OCI-LY7 (cell line): ENCODE measurements at regions not wholly inside any gene's neighbourhood (a gene's known extent, or its start where the extent isn't known, plus 50 kb on each side); places are given as distances from the start of the nearest gene placed in this dataset.

Experiments
- BruUV-seq: library from RNA; stranded (reverse); fragments of 400-500 nt; replicated peaks from 2 replicates; lab custom pipeline; 2021; lab: Mats Ljungman, UMichigan
- CTCF ChIA-PET: fragments of 300-600 bp; sonication (Branson Sonifier 250); formaldehyde crosslinking; loops from one replicate; lab custom pipeline; 2022; ENCODE audit warnings: antibody characterized with exemption; ENCODE audit not compliant: unreplicated experiment; lab: Charles Lee
- POLR2A ChIA-PET: fragments of 300-600 bp; sonication (Branson Sonifier 250); formaldehyde crosslinking; loops from one replicate; lab custom pipeline; 2022; ENCODE audit warnings: antibody characterized with exemption; lab: Charles Lee
- DNase-seq: peaks from one replicate; pipeline ENCODE4 v3.0.0-alpha.2; 2015; ENCODE audit warnings: low spot score
- H2AFZ ChIP-seq: fragments of 200-600 bp; sonication (generic), shearing (Covaris generic); 2 replicates; pipeline ENCODE4 v1.6.1; 2014; ENCODE audit warnings: mild to moderate bottlenecking, antibody characterized with exemption, low read length, moderate library complexity
- H3K27ac ChIP-seq: fragments of 200-600 bp; sonication (generic); 2 replicates; pipeline ENCODE4 v1.5.1; 2014; ENCODE audit warnings: mixed run types, low read depth, mild to moderate bottlenecking, moderate library complexity, low read length, inconsistent platforms; ENCODE audit not compliant: poor library complexity, severe bottlenecking
- H3K36me3 ChIP-seq: fragments of 200-600 bp; sonication (generic); 2 replicates; pipeline ENCODE4 v1.6.1; 2014; ENCODE audit warnings: mild to moderate bottlenecking, antibody characterized with exemption, low read length, moderate library complexity, mixed read lengths; ENCODE audit not compliant: insufficient read depth
- H3K4me1 ChIP-seq: fragments of 200-600 bp; sonication (generic); 2 replicates; pipeline ENCODE4 v1.5.1; 2014; ENCODE audit warnings: mild to moderate bottlenecking, low read length; ENCODE audit not compliant: insufficient read depth, poor library complexity, severe bottlenecking
- H3K4me2 ChIP-seq: fragments of 200-600 bp; sonication (generic); 2 replicates; pipeline ENCODE4 v1.6.1; 2014; ENCODE audit warnings: mild to moderate bottlenecking, low read length
- H3K4me3 ChIP-seq: fragments of 200-600 bp; sonication (generic); 2 replicates; pipeline ENCODE4 v1.5.1; 2014; ENCODE audit warnings: mild to moderate bottlenecking, low read depth, low read length; ENCODE audit not compliant: poor library complexity, severe bottlenecking
- H3K79me2 ChIP-seq: fragments of 200-600 bp; sonication (generic); 2 replicates; pipeline ENCODE4 v1.6.1; 2016; ENCODE audit warnings: low read depth, mild to moderate bottlenecking, low read length, moderate library complexity, mixed read lengths; ENCODE audit not compliant: insufficient read depth
- H3K9me2 ChIP-seq: fragments of 200-600 bp; sonication (generic); 2 replicates; pipeline ENCODE4 v1.6.1; 2016; ENCODE audit warnings: mild to moderate bottlenecking, low read length, mixed read lengths; ENCODE audit not compliant: insufficient read depth
- H3K9me3 ChIP-seq: fragments of 200-600 bp; sonication (generic); 2 replicates; pipeline ENCODE4 v1.6.1; 2014; ENCODE audit warnings: mild to moderate bottlenecking, mixed run types, low read length, mixed read lengths
- H4K20me1 ChIP-seq: fragments of 200-600 bp; sonication (generic); 2 replicates; pipeline ENCODE4 v1.6.1; 2014; ENCODE audit warnings: mild to moderate bottlenecking, antibody characterized with exemption, low read length, moderate library complexity, mixed read lengths; ENCODE audit not compliant: insufficient read depth
- EZH2phosphoT487 ChIP-seq: fragments of 200-600 bp; sonication (generic); IDR thresholded peaks from 2 replicates; pipeline ENCODE4 v1.6.1; 2018; ENCODE audit warnings: low read depth, borderline replicate concordance, mild to moderate bottlenecking, mixed run types, antibody characterized with exemption, low read length, moderate library complexity, mixed read lengths
- intact Hi-C: fragments of 100-400 bp; cut with micrococcal nuclease; formaldehyde crosslinking; loops from one replicate; pipeline ENCODE4 v1.10.0; 2022; ENCODE audit not compliant: unreplicated experiment
- TF ChIP-seq, protein P1 (sequence below): fragments of 200-600 bp; sonication (generic); conservative IDR thresholded peaks from 2 replicates; pipeline ENCODE4 v1.5.1; 2014; ENCODE audit warnings: mild to moderate bottlenecking, antibody characterized with exemption, low read length, moderate library complexity, mixed read lengths

DNA sequence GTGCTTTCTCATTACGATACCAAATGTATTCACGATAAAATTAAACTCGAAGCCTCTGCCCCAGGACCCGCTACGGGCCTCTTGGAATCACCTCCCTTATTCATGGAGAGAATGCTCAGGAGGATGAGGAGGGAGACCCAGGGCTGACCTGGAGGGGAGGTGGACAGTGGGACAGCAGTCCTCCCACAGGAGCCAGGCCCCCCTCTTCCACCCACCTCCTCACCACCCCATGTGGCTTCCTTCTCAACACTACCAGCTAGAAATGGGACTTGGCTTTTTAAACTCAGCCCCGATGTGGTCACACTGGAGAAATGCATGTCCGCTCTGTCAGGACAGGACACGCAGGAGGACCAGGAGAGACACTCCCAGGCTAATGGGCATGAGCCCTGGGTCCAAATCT lies 147.9 kb upstream of the ID2 start:
- DNase-seq = no peak
- H2AFZ ChIP-seq = no peak overlapping the region
- ChIA-PET POLR2A (interaction anchor here (1.5 to 3.0 kb wide), 3 partner anchors 9 to 39 kb away, joined by 3 to 17 read pairs (median 5); no protein-coding TSS in a partner anchor), CTCF (no interaction called here)
- no peak overlapping the region for H3K4me2 ChIP-seq
- BruUV-seq = no TSS peak
- peaks cover 69% of the 10 kb centered on the region for H3K4me1 ChIP-seq
- no peaks in the 10 kb centered on the region for H3K79me2 ChIP-seq
- H3K9me3 ChIP-seq = peaks cover 15% of the 10 kb centered on the region
- no peaks in the 10 kb centered on the region for H3K9me2 ChIP-seq
- H3K36me3 ChIP-seq = peaks cover 30% of the 10 kb centered on the region
- intact Hi-C loops = no loop called here
- no peak for TF ChIP-seq EZH2phosphoT487
- TF ChIP-seq, protein P1, sequence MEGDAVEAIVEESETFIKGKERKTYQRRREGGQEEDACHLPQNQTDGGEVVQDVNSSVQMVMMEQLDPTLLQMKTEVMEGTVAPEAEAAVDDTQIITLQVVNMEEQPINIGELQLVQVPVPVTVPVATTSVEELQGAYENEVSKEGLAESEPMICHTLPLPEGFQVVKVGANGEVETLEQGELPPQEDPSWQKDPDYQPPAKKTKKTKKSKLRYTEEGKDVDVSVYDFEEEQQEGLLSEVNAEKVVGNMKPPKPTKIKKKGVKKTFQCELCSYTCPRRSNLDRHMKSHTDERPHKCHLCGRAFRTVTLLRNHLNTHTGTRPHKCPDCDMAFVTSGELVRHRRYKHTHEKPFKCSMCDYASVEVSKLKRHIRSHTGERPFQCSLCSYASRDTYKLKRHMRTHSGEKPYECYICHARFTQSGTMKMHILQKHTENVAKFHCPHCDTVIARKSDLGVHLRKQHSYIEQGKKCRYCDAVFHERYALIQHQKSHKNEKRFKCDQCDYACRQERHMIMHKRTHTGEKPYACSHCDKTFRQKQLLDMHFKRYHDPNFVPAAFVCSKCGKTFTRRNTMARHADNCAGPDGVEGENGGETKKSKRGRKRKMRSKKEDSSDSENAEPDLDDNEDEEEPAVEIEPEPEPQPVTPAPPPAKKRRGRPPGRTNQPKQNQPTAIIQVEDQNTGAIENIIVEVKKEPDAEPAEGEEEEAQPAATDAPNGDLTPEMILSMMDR = no peak
- H3K4me3 ChIP-seq = no peak overlapping the region
- H4K20me1 ChIP-seq = no peaks in the 10 kb centered on the region
- H3K27ac ChIP-seq = peak overlapping the region; percentile 58

DNA sequence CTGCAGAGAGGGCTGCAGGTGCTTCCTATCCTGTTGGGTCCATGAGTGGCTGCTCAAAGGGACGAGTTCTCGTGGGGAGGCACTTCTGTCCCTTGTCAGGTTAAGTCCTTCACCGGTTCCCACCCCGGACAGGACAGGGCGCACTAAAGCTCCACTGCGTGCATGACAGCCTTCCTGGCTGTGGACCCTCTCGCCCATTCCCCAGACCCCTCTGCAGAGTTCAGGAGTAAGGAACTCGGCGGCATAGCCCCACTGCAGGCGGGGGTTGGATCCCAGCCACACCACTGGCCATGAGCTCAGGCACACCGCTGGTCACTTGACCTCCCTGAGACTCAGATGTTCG lies 147.5 kb upstream of the ID2 start:
- Histone ChIP-seq H3K79me2 (no peaks in the 10 kb centered on the region), H4K20me1 (no peaks in the 10 kb centered on the region), H3K4me2 (peak overlapping the region; percentile 56; the same call in 1 of the 2 replicates), H3K4me1 (peaks cover 69% of the 10 kb centered on the region), H3K9me3 (peaks cover 15% of the 10 kb centered on the region), H3K9me2 (no peaks in the 10 kb centered on the region), H3K27ac (peak overlapping the region; percentile 58), H3K4me3 (no peak overlapping the region), H2AFZ (no peak overlapping the region), H3K36me3 (peaks cover 30% of the 10 kb centered on the region)
- TF ChIP-seq, protein P1 = no peak
- TF ChIP-seq EZH2phosphoT487 = no peak
- CTCF ChIA-PET = no interaction called here
- DNase-seq = no peak
- BruUV-seq = no TSS peak
- intact Hi-C loops = no loop called here
- POLR2A ChIA-PET = interaction anchor here (1.5 to 3.0 kb wide), 2 partner anchors 10 to 12 kb away, joined by 4 to 17 read pairs; no protein-coding TSS in a partner anchor

DNA sequence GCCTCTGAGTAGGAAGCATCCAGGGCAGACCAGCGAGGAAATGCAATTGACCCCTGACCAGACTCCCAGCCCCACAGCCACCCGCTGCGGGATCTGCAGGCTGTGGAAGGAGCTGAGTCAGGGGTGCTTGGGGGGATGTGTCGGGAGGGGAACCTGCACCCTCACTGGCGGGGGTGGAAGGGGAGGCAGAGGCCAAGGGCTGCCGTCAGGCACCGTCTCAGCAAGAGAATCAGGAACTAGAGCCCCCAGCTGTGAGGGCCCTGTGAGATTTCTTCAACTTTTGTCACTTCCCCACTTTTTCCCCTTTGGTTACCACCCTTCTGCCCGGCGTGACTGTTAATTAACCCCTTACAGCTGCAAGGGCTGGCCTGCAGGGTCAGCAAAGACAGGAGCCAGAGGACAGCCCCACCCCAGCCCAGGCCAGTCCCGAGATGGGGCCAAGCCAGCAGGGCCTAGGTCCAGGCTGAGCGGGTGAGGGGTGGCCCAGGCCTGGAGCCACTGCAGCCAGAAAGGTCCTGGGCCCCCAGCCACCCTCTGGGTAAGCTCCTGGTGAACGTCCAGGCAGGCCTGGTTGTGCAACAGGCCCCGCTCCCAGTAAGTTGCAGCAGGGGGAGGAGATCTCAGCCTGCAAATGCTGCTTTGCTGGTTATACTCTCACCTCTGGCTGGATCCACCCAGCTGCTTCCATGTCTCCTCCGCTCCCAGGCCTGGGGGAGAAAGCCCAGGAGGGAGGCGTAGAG lies 147.0 kb upstream of the ID2 start:
- H2AFZ ChIP-seq = no peak overlapping the region
- peak; percentile 70 for DNase-seq
- no peak overlapping the region for H3K4me3 ChIP-seq
- CTCF ChIA-PET = no interaction called here
- no TSS peak for BruUV-seq
- intact Hi-C loops = no loop called here
- POLR2A ChIA-PET = interaction anchor here (1.5 to 3.0 kb wide), 2 partner anchors 10 to 12 kb away, joined by 4 to 17 read pairs; no protein-coding TSS in a partner anchor
- H3K4me2 ChIP-seq = peak overlapping the region; percentile 56
- H3K79me2 ChIP-seq = no peaks in the 10 kb centered on the region
- H4K20me1 ChIP-seq = no peaks in the 10 kb centered on the region
- no peaks in the 10 kb centered on the region for H3K9me2 ChIP-seq
- H3K9me3 ChIP-seq = peaks cover 15% of the 10 kb centered on the region
- TF ChIP-seq, protein P1 = no peak
- TF ChIP-seq EZH2phosphoT487 = no peak
- peak overlapping the region; percentile 58 for H3K27ac ChIP-seq
- H3K36me3 ChIP-seq = peaks cover 30% of the 10 kb centered on the region
- H3K4me1 ChIP-seq = peaks cover 69% of the 10 kb centered on the region
